MG63 (cell line): ENCODE measurements at regions not wholly inside any gene's neighbourhood (a gene's known extent, or its start where the extent isn't known, plus 50 kb on each side); places are given as distances from the start of the nearest gene placed in this dataset.

ENCODE experiments used
- DNase-seq: peaks from one replicate; pipeline ENCODE4 v3.0.0-alpha.2; 2020
- H3K27me3 ChIP-seq: fragments of 250-450 bp; sonication (Bioruptor Pico); 2 replicates; pipeline ENCODE4 v1.5.1; 2020; ENCODE audit warnings: mild to moderate bottlenecking, moderate library complexity
- H3K36me3 ChIP-seq: fragments of 250-450 bp; sonication (Bioruptor Pico); 2 replicates; pipeline ENCODE4 v1.5.1; 2020; ENCODE audit warnings: mild to moderate bottlenecking, moderate library complexity
- H3K4me3 ChIP-seq: fragments of 250-450 bp; sonication (Bioruptor Pico); 2 replicates; pipeline ENCODE4 v1.5.1; 2020; ENCODE audit warnings: mild to moderate bottlenecking, moderate library complexity
- H3K9me3 ChIP-seq: fragments of 250-450 bp; sonication (Bioruptor Pico); 2 replicates; pipeline ENCODE4 v1.5.1; 2020; ENCODE audit warnings: mild to moderate bottlenecking, moderate library complexity

GRCh38 chr1:201764579-201764978 is 64.4 kb upstream of the IPO9 start:
- no peak for DNase-seq
- H3K4me3 ChIP-seq = no peak overlapping the region
- H3K27me3 ChIP-seq = no peaks in the 10 kb centered on the region
- H3K9me3 ChIP-seq = no peaks in the 10 kb centered on the region
- peaks cover 14% of the 10 kb centered on the region; the same call in 1 of the 2 replicates for H3K36me3 ChIP-seq

- peaks cover 21% of the 10 kb centered on the region for H3K36me3 ChIP-seq
- no peak overlapping the region for H3K4me3 ChIP-seq
- peak; percentile 95 for DNase-seq
- H3K27me3 ChIP-seq = no peaks in the 10 kb centered on the region
- H3K9me3 ChIP-seq = peaks cover 2% of the 10 kb centered on the region; the same call in 1 of the 2 replicates
Observed at GRCh38 chr1:201766131-201766866, 62.7 kb upstream of the IPO9 start.

GRCh38 chr1:201767339-201767738 is 61.6 kb upstream of the IPO9 start:
- Histone ChIP-seq H3K27me3 (no peaks in the 10 kb centered on the region), H3K9me3 (peaks cover 11% of the 10 kb centered on the region), H3K36me3 (peaks cover 26% of the 10 kb centered on the region), H3K4me3 (no peak overlapping the region)
- no peak for DNase-seq

- H3K36me3 ChIP-seq = peaks cover 25% of the 10 kb centered on the region
- H3K27me3 ChIP-seq = no peaks in the 10 kb centered on the region
- no peak for DNase-seq
- no peak overlapping the region for H3K4me3 ChIP-seq
- peaks cover 14% of the 10 kb centered on the region for H3K9me3 ChIP-seq
Observed at GRCh38 chr1:201769072-201769471, 59.9 kb upstream of the IPO9 start.

GRCh38 chr1:201769966-201770365 is 59.0 kb upstream of the IPO9 start:
- DNase-seq = peak; percentile 83
- no peaks in the 10 kb centered on the region for H3K27me3 ChIP-seq
- peaks cover 14% of the 10 kb centered on the region for H3K9me3 ChIP-seq
- H3K4me3 ChIP-seq = no peak overlapping the region
- peaks cover 22% of the 10 kb centered on the region for H3K36me3 ChIP-seq

- H3K9me3 ChIP-seq = peaks cover 14% of the 10 kb centered on the region
- no peak for DNase-seq
- no peak overlapping the region for H3K4me3 ChIP-seq
- H3K27me3 ChIP-seq = no peaks in the 10 kb centered on the region
- peaks cover 30% of the 10 kb centered on the region for H3K36me3 ChIP-seq
Observed at GRCh38 chr1:201771466-201771865, 57.5 kb upstream of the IPO9 start.

GRCh38 chr1:201772178-201772577 is 56.8 kb upstream of the IPO9 start:
- no peaks in the 10 kb centered on the region for H3K27me3 ChIP-seq
- H3K4me3 ChIP-seq = no peak overlapping the region
- H3K9me3 ChIP-seq = peaks cover 14% of the 10 kb centered on the region
- peaks cover 30% of the 10 kb centered on the region for H3K36me3 ChIP-seq
- no peak for DNase-seq

GRCh38 chr1:201773764-201774163 is 55.2 kb upstream of the IPO9 start:
- H3K4me3 ChIP-seq = no peak overlapping the region
- H3K36me3 ChIP-seq = peaks cover 26% of the 10 kb centered on the region
- DNase-seq = no peak
- peaks cover 14% of the 10 kb centered on the region for H3K9me3 ChIP-seq
- no peaks in the 10 kb centered on the region for H3K27me3 ChIP-seq

GRCh38 chr1:201774224-201774982 is 54.6 kb upstream of the IPO9 start:
- H3K36me3 ChIP-seq = peaks cover 26% of the 10 kb centered on the region
- H3K9me3 ChIP-seq = peaks cover 14% of the 10 kb centered on the region
- H3K27me3 ChIP-seq = no peaks in the 10 kb centered on the region
- H3K4me3 ChIP-seq = no peak overlapping the region
- DNase-seq = no peak

- DNase-seq = no peak
- H3K4me3 ChIP-seq = no peak overlapping the region
- peaks cover 14% of the 10 kb centered on the region for H3K9me3 ChIP-seq
- peaks cover 27% of the 10 kb centered on the region for H3K36me3 ChIP-seq
- no peaks in the 10 kb centered on the region for H3K27me3 ChIP-seq
Observed at GRCh38 chr1:201774983-201775344, 54.0 kb upstream of the IPO9 start.

GRCh38 chr1:201775380-201775779 is 53.6 kb upstream of the IPO9 start:
- peaks cover 29% of the 10 kb centered on the region for H3K36me3 ChIP-seq
- no peak for DNase-seq
- H3K27me3 ChIP-seq = no peaks in the 10 kb centered on the region
- H3K9me3 ChIP-seq = peaks cover 14% of the 10 kb centered on the region
- no peak overlapping the region for H3K4me3 ChIP-seq

- no peak overlapping the region for H3K4me3 ChIP-seq
- H3K27me3 ChIP-seq = no peaks in the 10 kb centered on the region
- DNase-seq = no peak
- no peaks in the 10 kb centered on the region for H3K9me3 ChIP-seq
- peaks cover 44% of the 10 kb centered on the region for H3K36me3 ChIP-seq
Observed at GRCh38 chr1:201778279-201779065, 50.5 kb upstream of the IPO9 start.
